GM19193 (cell line): ENCODE measurements at regions not wholly inside any gene's neighbourhood (a gene's known extent, or its start where the extent isn't known, plus 50 kb on each side); places are given as distances from the start of the nearest gene placed in this dataset.

Experiments
- POLR2A ChIP-seq: IDR thresholded peaks from 4 replicates; pipeline ENCODE4 v1.6.1; 2011; ENCODE audit not compliant: insufficient read depth, insufficient read length; ENCODE audit errors: extremely low read depth

GRCh38 chrX:39065051-39065871, 264.0 kb downstream of the MID1IP1 start:
- no peak for TF ChIP-seq POLR2A

DNA sequence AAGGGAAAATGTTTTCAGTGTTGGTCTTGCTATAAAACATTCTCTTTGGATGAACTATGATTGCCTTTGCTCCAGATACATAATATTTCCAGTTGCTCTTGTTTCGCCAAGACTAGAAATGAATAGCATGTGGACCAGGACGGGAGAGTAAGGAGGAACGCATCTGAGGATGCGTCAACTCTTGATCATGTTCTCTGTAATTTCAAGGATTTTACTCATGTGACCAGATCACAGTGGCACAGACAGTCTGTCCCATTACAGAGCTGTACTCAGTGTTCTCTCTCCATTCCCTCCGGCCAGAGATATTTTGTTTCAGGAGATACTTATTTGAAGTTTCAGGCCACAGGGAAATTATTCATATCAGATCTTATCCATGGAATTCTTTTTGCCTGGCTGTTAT, 266.6 kb downstream of the MID1IP1 start:
- TF ChIP-seq POLR2A = no peak

- TF ChIP-seq POLR2A = no peak
These were observed 268.8 kb downstream of the MID1IP1 start for GRCh38 chrX:39070009-39070408.

- TF ChIP-seq POLR2A = no peak
These were observed 271.9 kb downstream of the MID1IP1 start for GRCh38 chrX:39073131-39073530.

DNA sequence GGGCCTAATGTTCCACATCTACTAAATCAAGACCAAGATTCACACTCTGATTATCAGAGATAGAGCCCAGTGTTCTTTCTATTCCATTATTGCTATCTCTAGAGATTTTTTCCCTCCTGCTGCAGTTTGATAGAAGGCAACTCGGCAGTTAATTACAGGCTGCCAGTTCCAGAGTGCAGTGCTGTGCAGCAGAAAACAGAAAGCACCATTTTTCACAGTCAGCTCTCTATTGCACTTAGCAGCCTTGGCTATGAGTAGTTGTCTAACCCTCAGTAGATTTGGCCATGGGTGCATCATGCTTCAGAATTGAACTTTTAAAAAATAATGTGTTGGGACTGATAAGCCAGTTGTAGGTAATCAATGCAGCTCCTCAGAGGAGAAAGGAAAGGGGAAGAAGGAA, 295.3 kb downstream of the MID1IP1 start:
- TF ChIP-seq POLR2A = no peak

DNA sequence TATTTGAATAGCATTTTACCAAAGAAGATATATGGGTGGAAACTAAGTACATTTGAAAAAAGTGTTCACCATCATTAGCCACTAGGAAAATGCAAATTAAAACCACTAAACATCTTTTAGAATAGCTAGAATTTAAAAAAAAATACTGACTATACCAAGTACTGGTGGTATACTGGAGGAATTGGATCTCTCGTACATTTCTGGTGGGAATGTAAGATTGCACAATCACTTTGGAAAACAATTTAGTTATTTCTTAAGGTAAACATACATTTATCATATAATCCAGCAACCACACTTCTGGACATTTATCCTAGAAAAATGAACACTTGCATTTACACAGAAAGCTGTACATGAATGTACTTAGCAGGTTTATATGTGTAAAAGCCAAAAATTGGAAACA, 303.5 kb downstream of the MID1IP1 start:
- TF ChIP-seq POLR2A = no peak

DNA sequence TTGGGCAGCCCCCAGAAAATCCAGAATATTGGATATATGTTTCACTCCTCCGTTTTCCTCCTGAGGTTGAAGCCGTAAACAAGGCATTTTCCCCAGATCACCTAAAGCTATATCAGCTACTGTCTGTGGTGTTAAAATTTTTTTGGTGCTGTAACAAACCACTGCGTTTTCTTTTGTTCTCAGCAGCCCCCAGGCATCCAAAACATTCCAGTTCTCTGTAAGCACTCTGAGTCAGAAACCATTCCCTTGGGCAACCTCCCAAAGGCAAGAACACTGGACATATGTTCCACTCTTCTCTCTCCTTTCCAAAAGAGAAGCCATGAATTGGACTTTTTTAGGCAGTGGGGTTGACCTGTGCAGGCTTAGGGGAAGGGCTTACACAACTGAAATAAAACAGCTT, 310.9 kb downstream of the MID1IP1 start:
- no peak for TF ChIP-seq POLR2A

- TF ChIP-seq POLR2A = no peak
These were observed 313.9 kb downstream of the MID1IP1 start for GRCh38 chrX:39115166-39115565.

- TF ChIP-seq POLR2A = no peak
These were observed 315.8 kb downstream of the MID1IP1 start for GRCh38 chrX:39117101-39117500.

- no peak for TF ChIP-seq POLR2A
These were observed 320.6 kb downstream of the MID1IP1 start for GRCh38 chrX:39121903-39122302.

DNA sequence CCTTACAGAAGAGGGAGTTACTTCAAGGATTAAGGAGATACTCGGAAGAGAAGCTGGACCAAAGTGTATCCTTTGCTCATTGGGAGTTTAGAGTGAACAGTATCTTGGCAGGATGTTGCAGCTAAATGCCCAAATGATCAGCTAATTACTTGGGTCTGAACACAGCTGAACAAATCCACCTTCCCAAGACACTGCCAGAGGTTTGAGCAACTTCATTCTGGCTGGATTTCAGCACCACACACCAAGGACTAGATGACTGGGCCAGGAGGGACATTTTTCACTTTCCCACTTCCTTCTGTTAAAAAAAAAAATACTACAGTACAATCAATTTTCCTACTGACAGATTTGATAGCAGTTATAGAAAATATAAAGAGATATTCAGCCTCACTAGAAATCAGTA, 324.6 kb downstream of the MID1IP1 start:
- TF ChIP-seq POLR2A = no peak

DNA sequence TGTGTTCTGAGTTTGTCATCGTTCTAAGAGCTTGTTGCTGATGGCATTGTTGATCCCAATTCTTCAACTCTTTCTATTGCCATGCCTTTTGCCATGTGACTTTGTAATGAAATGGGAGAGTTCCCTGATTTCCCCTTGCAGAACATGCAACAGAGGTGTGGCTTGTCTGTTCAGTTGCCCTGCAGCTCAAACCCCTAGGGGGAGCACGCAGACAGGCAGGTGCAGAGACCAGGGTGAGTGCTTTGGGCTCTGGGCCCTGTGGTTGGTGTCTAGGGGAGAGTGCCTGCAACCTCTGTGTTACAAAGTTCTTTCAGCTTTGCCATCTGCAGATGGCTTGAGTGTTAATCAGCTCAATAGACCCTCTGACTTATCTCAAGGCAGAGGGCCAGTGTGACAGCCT, 332.7 kb downstream of the MID1IP1 start:
- TF ChIP-seq POLR2A = no peak

DNA sequence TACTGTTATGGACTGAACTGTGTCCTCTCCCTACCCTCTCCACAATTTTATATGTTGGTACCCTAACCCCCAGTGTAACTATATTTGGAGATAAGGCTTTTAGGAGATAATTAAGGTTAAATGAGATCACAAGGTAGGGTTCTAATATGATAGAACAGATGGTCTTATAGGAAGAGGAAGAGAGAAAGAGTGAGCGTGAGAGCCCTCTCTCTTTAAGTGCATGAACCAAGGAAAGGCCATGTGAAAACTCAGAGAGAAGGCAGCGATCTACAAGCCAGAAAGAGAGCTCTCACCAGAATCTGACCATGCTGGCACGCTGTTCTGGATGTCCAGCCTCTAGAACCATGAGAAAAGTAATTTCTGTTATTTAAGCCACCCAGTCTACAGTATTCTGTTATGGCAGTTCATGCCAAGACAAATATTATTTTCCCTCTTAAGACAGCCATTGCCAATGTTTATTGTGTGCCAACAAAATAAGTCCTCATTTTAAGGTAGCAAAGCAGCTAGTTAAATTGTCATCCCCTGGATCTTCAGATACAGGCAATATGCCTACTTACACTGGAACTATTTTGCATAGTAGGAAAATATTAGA, 336.2 kb downstream of the MID1IP1 start:
- no peak for TF ChIP-seq POLR2A

DNA sequence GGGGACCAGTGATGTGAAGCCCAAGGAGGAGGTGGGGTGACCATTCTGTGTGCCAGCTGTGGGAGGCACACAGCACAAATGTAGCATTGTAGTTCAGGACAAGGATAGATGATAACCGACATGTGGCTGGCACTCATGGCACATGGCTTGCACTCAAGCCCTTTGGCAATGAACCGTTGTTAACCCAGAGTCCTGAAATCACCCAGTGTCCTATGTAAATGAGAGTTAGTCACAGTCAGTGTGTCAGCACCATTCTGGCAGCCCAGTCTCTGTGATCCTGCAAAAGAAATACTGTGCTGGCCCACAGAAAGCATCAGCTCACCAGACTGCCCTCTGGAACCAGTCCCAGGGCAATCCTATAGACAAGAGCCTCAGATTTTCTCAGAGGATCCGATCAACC, 339.3 kb downstream of the MID1IP1 start:
- no peak for TF ChIP-seq POLR2A

DNA sequence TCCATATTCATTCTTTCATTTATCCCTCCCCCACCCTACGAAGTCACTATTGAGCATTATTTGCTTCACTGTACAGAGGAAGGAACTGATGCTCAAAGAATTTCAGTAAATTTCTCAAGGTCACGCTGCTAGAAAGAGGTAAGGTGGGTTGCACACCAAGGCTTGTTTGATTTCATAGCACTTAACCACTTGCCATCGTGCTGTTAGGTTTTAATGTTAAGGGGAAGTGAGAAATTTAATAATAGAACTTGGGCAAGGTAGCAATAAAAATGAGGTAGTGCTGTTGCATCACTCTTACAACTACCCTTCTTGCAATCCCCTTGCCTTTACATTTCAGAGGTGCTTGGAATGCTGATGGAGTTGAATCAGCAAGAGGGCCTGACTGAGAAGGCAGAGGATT, 343.1 kb downstream of the MID1IP1 start:
- TF ChIP-seq POLR2A = no peak

DNA sequence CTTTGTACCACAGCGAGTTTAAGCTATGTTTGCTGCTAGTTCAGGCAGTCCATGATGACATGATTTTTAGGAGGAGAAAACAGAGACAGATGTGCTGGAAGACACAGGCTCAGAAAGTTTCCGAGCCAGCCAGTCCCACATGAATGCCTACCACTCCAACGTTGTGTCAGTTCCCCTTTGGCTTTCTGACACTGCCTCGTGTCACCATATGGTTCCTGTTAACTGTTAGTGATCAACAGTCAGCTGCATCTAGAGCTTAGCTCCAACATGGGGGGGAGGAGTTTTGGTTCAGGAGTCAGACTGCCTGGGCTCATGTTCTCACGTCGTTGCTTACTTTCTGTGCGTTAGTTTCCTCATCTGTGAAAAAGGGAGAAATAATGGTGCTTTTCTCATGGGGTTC, 343.7 kb downstream of the MID1IP1 start:
- no peak for TF ChIP-seq POLR2A
